IgD-negative memory B cell (primary cell): ENCODE measurements at regions not wholly inside any gene's neighbourhood (a gene's known extent, or its start where the extent isn't known, plus 50 kb on each side); places are given as distances from the start of the nearest gene placed in this dataset.
A peak's percentile ranks its signal among the peaks of the same experiment; 100 is the strongest.

ENCODE experiments used
- H3K27ac Mint-ChIP-seq, 3 donors: one replicate each; pipeline ENCODE4 v1.8.0; 2020 to 2022; ENCODE audit warnings: mild to moderate bottlenecking in 3 of 3, mixed read lengths in 3 of 3, moderate library complexity in 1 of 3
- H3K27me3 Mint-ChIP-seq: one replicate; pipeline ENCODE4 v1.8.0; 2021; ENCODE audit warnings: mixed read lengths
- H3K36me3 Mint-ChIP-seq: one replicate; pipeline ENCODE4 v1.8.0; 2020; ENCODE audit warnings: mild to moderate bottlenecking, mixed read lengths
- H3K4me1 Mint-ChIP-seq, 3 donors: one replicate each; pipeline ENCODE4 v1.8.0; 2020 to 2022; ENCODE audit warnings: mixed read lengths in 3 of 3, mild to moderate bottlenecking in 1 of 3
- H3K4me3 Mint-ChIP-seq, 4 donors: one replicate each; pipeline ENCODE4 v1.8.0; 2020 to 2022; ENCODE audit warnings: mild to moderate bottlenecking in 4 of 4, mixed read lengths in 4 of 4, moderate library complexity in 3 of 4
- H3K9me3 Mint-ChIP-seq, 3 donors: one replicate each; pipeline ENCODE4 v1.8.0; 2020 to 2021; ENCODE audit warnings: mixed read lengths in 3 of 3, mild to moderate bottlenecking in 1 of 3

GRCh38 chr9:26066237-26066636, 388.0 kb upstream of the TUSC1 start:
- Mint-ChIP-seq H3K4me1 (no peaks in the 10 kb centered on the region), H3K36me3 (no peaks in the 10 kb centered on the region), H3K27me3 (no peaks in the 10 kb centered on the region), H3K27ac (no peak overlapping the region), H3K9me3 (peaks cover 1 to 3% (median 3%) of the 10 kb centered on the region in 3 donors), H3K4me3 (no peak overlapping the region)

GRCh38 chr9:26061948-26062575, 383.8 kb upstream of the TUSC1 start:
- Mint-ChIP-seq H3K27ac (no peak overlapping the region), H3K4me1 (no peaks in the 10 kb centered on the region), H3K4me3 (no peak overlapping the region), H3K9me3 (peaks cover 0 to 3% (median 3%) of the 10 kb centered on the region in 3 donors), H3K36me3 (no peaks in the 10 kb centered on the region), H3K27me3 (no peaks in the 10 kb centered on the region)

- Mint-ChIP-seq H3K27me3 (no peaks in the 10 kb centered on the region), H3K27ac (no peak overlapping the region), H3K4me3 (peak overlapping the region in 1 of 4 donors; percentile 36), H3K36me3 (peaks cover 2% of the 10 kb centered on the region), H3K9me3 (peaks cover 2 to 3% (median 3%) of the 10 kb centered on the region in 3 donors), H3K4me1 (no peaks in the 10 kb centered on the region)
These were observed 380.1 kb upstream of the TUSC1 start for GRCh38 chr9:26058111-26058895.

- H3K9me3 Mint-ChIP-seq = peaks cover 0 to 3% (median 2%) of the 10 kb centered on the region in 3 donors
These were observed 378.8 kb upstream of the TUSC1 start for GRCh38 chr9:26057050-26057449.

GRCh38 chr9:26054600-26055520, 376.6 kb upstream of the TUSC1 start:
- no peak overlapping the region for H3K4me3 Mint-ChIP-seq
- no peaks in the 10 kb centered on the region for H3K27me3 Mint-ChIP-seq
- H3K27ac Mint-ChIP-seq = no peak overlapping the region
- peaks cover under 1 to 7% (median 3%) of the 10 kb centered on the region in 3 donors for H3K9me3 Mint-ChIP-seq
- H3K4me1 Mint-ChIP-seq = peaks cover 0 to 1% (median 0%) of the 10 kb centered on the region in 3 donors
- peaks cover 2% of the 10 kb centered on the region for H3K36me3 Mint-ChIP-seq

More at GRCh38 chr9:26057050-26057449, 378.8 kb upstream of the TUSC1 start:
- H3K27ac Mint-ChIP-seq = no peak overlapping the region
- H3K36me3 Mint-ChIP-seq = peaks cover 2% of the 10 kb centered on the region
- no peaks in the 10 kb centered on the region for H3K27me3 Mint-ChIP-seq
- H3K4me3 Mint-ChIP-seq = no peak overlapping the region
- no peaks in the 10 kb centered on the region for H3K4me1 Mint-ChIP-seq

GRCh38 chr9:26053954-26054353, 375.7 kb upstream of the TUSC1 start:
- Mint-ChIP-seq H3K4me3 (no peak overlapping the region), H3K4me1 (peaks cover 0 to 1% (median 0%) of the 10 kb centered on the region in 3 donors), H3K36me3 (peaks cover 2% of the 10 kb centered on the region), H3K27me3 (no peaks in the 10 kb centered on the region), H3K9me3 (peaks cover 3 to 9% (median 7%) of the 10 kb centered on the region in 3 donors), H3K27ac (no peak overlapping the region)

GRCh38 chr9:26043431-26043830, 365.2 kb upstream of the TUSC1 start:
- Mint-ChIP-seq H3K4me3 (no peak overlapping the region), H3K36me3 (no peaks in the 10 kb centered on the region), H3K27me3 (no peaks in the 10 kb centered on the region), H3K27ac (no peak overlapping the region), H3K4me1 (no peaks in the 10 kb centered on the region), H3K9me3 (peaks cover 0 to 6% (median 5%) of the 10 kb centered on the region in 3 donors)

- H3K27me3 Mint-ChIP-seq = no peaks in the 10 kb centered on the region
- no peaks in the 10 kb centered on the region for H3K36me3 Mint-ChIP-seq
- H3K9me3 Mint-ChIP-seq = peaks cover 2 to 6% (median 3%) of the 10 kb centered on the region in 3 donors
- no peaks in the 10 kb centered on the region for H3K4me1 Mint-ChIP-seq
- H3K4me3 Mint-ChIP-seq = no peak overlapping the region
- H3K27ac Mint-ChIP-seq = no peak overlapping the region
These were observed 356.5 kb upstream of the TUSC1 start for GRCh38 chr9:26034786-26035185.

GRCh38 chr9:26033336-26033735, 355.1 kb upstream of the TUSC1 start:
- H3K4me1 Mint-ChIP-seq = no peaks in the 10 kb centered on the region
- H3K27me3 Mint-ChIP-seq = no peaks in the 10 kb centered on the region
- no peak overlapping the region for H3K4me3 Mint-ChIP-seq
- H3K9me3 Mint-ChIP-seq = peaks cover 2 to 4% (median 3%) of the 10 kb centered on the region in 3 donors
- H3K27ac Mint-ChIP-seq = no peak overlapping the region
- H3K36me3 Mint-ChIP-seq = no peaks in the 10 kb centered on the region

GRCh38 chr9:26026423-26027100, 348.3 kb upstream of the TUSC1 start:
- Mint-ChIP-seq H3K9me3 (peaks cover 0 to 4% (median 3%) of the 10 kb centered on the region in 3 donors), H3K4me1 (no peaks in the 10 kb centered on the region), H3K36me3 (no peaks in the 10 kb centered on the region), H3K27ac (no peak overlapping the region), H3K27me3 (no peaks in the 10 kb centered on the region), H3K4me3 (no peak overlapping the region)

GRCh38 chr9:26013199-26013598, 335.0 kb upstream of the TUSC1 start:
- H3K9me3 Mint-ChIP-seq = peaks cover 2 to 17% (median 8%) of the 10 kb centered on the region in 3 donors
- no peak overlapping the region for H3K4me3 Mint-ChIP-seq

GRCh38 chr9:26012797-26013196, 334.6 kb upstream of the TUSC1 start:
- no peaks in the 10 kb centered on the region for H3K4me1 Mint-ChIP-seq
- peaks cover 2 to 13% (median 7%) of the 10 kb centered on the region in 3 donors for H3K9me3 Mint-ChIP-seq
- no peaks in the 10 kb centered on the region for H3K27me3 Mint-ChIP-seq
- no peaks in the 10 kb centered on the region for H3K36me3 Mint-ChIP-seq
- H3K4me3 Mint-ChIP-seq = no peak overlapping the region
- no peak overlapping the region for H3K27ac Mint-ChIP-seq

More at GRCh38 chr9:26013199-26013598, 335.0 kb upstream of the TUSC1 start:
- Mint-ChIP-seq H3K36me3 (no peaks in the 10 kb centered on the region), H3K4me1 (no peaks in the 10 kb centered on the region), H3K27me3 (no peaks in the 10 kb centered on the region), H3K27ac (no peak overlapping the region)

GRCh38 chr9:25994605-25995004, 316.4 kb upstream of the TUSC1 start:
- H3K4me1 Mint-ChIP-seq = peaks cover 0 to 2% (median 0%) of the 10 kb centered on the region in 3 donors
- no peaks in the 10 kb centered on the region for H3K27me3 Mint-ChIP-seq
- H3K27ac Mint-ChIP-seq = no peak overlapping the region
- peaks cover 0 to 16% (median 5%) of the 10 kb centered on the region in 3 donors for H3K9me3 Mint-ChIP-seq
- no peak overlapping the region for H3K4me3 Mint-ChIP-seq
- H3K36me3 Mint-ChIP-seq = no peaks in the 10 kb centered on the region

GRCh38 chr9:25990376-25990775, 312.1 kb upstream of the TUSC1 start:
- Mint-ChIP-seq H3K4me1 (peaks cover 0 to 1% (median 0%) of the 10 kb centered on the region in 3 donors), H3K36me3 (no peaks in the 10 kb centered on the region), H3K27ac (no peak overlapping the region), H3K9me3 (peaks cover 4 to 24% (median 15%) of the 10 kb centered on the region in 3 donors), H3K4me3 (no peak overlapping the region), H3K27me3 (no peaks in the 10 kb centered on the region)
